ENCODE measurements at regions not wholly inside any gene's neighbourhood (a gene's known extent, or its start where the extent isn't known, plus 50 kb on each side); places are given as distances from the start of the nearest gene placed in this dataset.

- TF ChIP-seq CTCF (conservative IDR thresholded peaks at IDR 0.05; ENCODE audit: low read depth, low read length), result no peak
- no peak for TF ChIP-seq USF2 (IDR thresholded peaks at IDR 0.05; ENCODE audit: low read depth, low read length)
- TF ChIP-seq ELK1 (IDR thresholded peaks at IDR 0.05; ENCODE audit: borderline replicate concordance, low read depth, low read length), result no peak
- TF ChIP-seq SMC3 (IDR thresholded peaks at IDR 0.05; ENCODE audit: low read depth, low read length), result no peak
- no peak for TF ChIP-seq MAFK (IDR thresholded peaks at IDR 0.05; ENCODE audit: low read depth, low read length)
- no peak for TF ChIP-seq POLR2A (IDR thresholded peaks at IDR 0.05; ENCODE audit: low read depth, low read length)
- TF ChIP-seq CEBPB (IDR thresholded peaks at IDR 0.05; ENCODE audit: low read depth, low read length), result no peak
These were observed 119.3 kb upstream of the CPEB4 start for GRCh38 chr5:173768891-173769290.
